ENCODE measurements at regions not wholly inside any gene's neighbourhood (a gene's known extent, or its start where the extent isn't known, plus 50 kb on each side); places are given as distances from the start of the nearest gene placed in this dataset.

- TF ChIP-seq SPI1 (IDR thresholded peaks at IDR 0.05; ENCODE audit: borderline replicate concordance, low read depth) (no peak), CTCF (IDR thresholded peaks at IDR 0.05; ENCODE audit: insufficient read depth, low read length) (no peak), REST (IDR thresholded peaks at IDR 0.05; ENCODE audit: insufficient replicate concordance, low read depth) (no peak), GABPA (IDR thresholded peaks at IDR 0.05; ENCODE audit: low read depth) (no peak), POLR2AphosphoS5 (IDR thresholded peaks at IDR 0.05; ENCODE audit: low read depth) (no peak)
These were observed 230.0 kb upstream of the EPHA4 start for GRCh38 chr2:221802089-221802488.
